DND-41 (cell line): ENCODE measurements at regions not wholly inside any gene's neighbourhood (a gene's known extent, or its start where the extent isn't known, plus 50 kb on each side); places are given as distances from the start of the nearest gene placed in this dataset.

Experiments used
- ATAC-seq: fragments of 200-7000 bp; cut with Tn5 transposase; 3 replicates; pipeline ENCODE4 v1.9.1; 2021; ENCODE audit warnings: low read depth; ENCODE audit not compliant: insufficient read depth
- DNase-seq: peaks from one replicate; pipeline ENCODE4 v3.0.0-alpha.2; 2020
- H2AFZ ChIP-seq: 2 replicates; pipeline ENCODE4 v1.6.0; 2012; ENCODE audit warnings: low read depth, low read length
- H3K27ac ChIP-seq: 2 replicates; pipeline ENCODE4 v1.5.1; 2012; ENCODE audit warnings: low read length, inconsistent platforms
- H3K27me3 ChIP-seq: fragments of 200-600 bp; sonication (generic); 2 replicates; pipeline ENCODE4 v1.6.0; 2012; ENCODE audit warnings: low read length, mild to moderate bottlenecking, inconsistent platforms; ENCODE audit not compliant: insufficient read depth, poor library complexity
- H3K36me3 ChIP-seq: 2 replicates; pipeline ENCODE4 v1.5.1; 2012; ENCODE audit warnings: low read length, inconsistent platforms; ENCODE audit not compliant: insufficient read depth
- H3K4me1 ChIP-seq: 2 replicates; pipeline ENCODE4 v1.5.1; 2012; ENCODE audit warnings: mild to moderate bottlenecking, low read length; ENCODE audit not compliant: insufficient read depth
- H3K4me2 ChIP-seq: 2 replicates; pipeline ENCODE4 v1.6.0; 2012; ENCODE audit warnings: mild to moderate bottlenecking, moderate library complexity, low read length, inconsistent platforms; ENCODE audit not compliant: insufficient read depth
- H3K4me3 ChIP-seq, 2 experiments: fragments of 200-600 bp in 1 of 2; shearing (Covaris generic) in 1 of 2; 2 replicates each; pipeline ENCODE4 v1.5.1; 2012 to 2016; ENCODE audit warnings: inconsistent platforms in 2 of 2, low read length in 2 of 2, mild to moderate bottlenecking in 2 of 2, low read depth in 1 of 2, moderate library complexity in 1 of 2
- H3K79me2 ChIP-seq: 2 replicates; pipeline ENCODE4 v1.6.0; 2012; ENCODE audit warnings: low read length, inconsistent platforms; ENCODE audit not compliant: insufficient read depth
- H3K9ac ChIP-seq: 2 replicates; pipeline ENCODE4 v1.6.0; 2012; ENCODE audit warnings: low read depth, mild to moderate bottlenecking, inconsistent platforms, low read length, moderate library complexity
- H3K9me3 ChIP-seq: 2 replicates; pipeline ENCODE4 v1.5.1; 2012; ENCODE audit warnings: low read length, moderate library complexity, mild to moderate bottlenecking, inconsistent platforms; ENCODE audit not compliant: insufficient read depth, severe bottlenecking
- H4K20me1 ChIP-seq: 2 replicates; pipeline ENCODE4 v1.6.0; 2012; ENCODE audit warnings: low read length; ENCODE audit not compliant: insufficient read depth
- EZH2 ChIP-seq: IDR thresholded peaks from 3 replicates; pipeline ENCODE4 v1.6.1; 2012; ENCODE audit warnings: borderline replicate concordance, low read depth, mild to moderate bottlenecking, moderate library complexity, low read length, inconsistent platforms; ENCODE audit not compliant: severe bottlenecking
- TF ChIP-seq, protein P1 (sequence below): IDR thresholded peaks from 2 replicates; pipeline ENCODE4 v1.5.1; 2012; ENCODE audit warnings: borderline replicate concordance, low read length, moderate library complexity, mild to moderate bottlenecking; ENCODE audit not compliant: poor library complexity, severe bottlenecking; ENCODE audit errors: extremely low read depth

GRCh38 chr13:61812286-61812685 is 396.6 kb upstream of the PCDH20 start:
- H3K79me2 ChIP-seq: no peaks in the 10 kb centered on the region
- ATAC-seq (no peak), DNase-seq (no peak)
- no peak overlapping the region for H3K9ac ChIP-seq
- no peaks in the 10 kb centered on the region for H3K4me1 ChIP-seq
- H2AFZ ChIP-seq: no peak overlapping the region
- H3K27me3 ChIP-seq: no peaks in the 10 kb centered on the region
- TF ChIP-seq, protein P1, sequence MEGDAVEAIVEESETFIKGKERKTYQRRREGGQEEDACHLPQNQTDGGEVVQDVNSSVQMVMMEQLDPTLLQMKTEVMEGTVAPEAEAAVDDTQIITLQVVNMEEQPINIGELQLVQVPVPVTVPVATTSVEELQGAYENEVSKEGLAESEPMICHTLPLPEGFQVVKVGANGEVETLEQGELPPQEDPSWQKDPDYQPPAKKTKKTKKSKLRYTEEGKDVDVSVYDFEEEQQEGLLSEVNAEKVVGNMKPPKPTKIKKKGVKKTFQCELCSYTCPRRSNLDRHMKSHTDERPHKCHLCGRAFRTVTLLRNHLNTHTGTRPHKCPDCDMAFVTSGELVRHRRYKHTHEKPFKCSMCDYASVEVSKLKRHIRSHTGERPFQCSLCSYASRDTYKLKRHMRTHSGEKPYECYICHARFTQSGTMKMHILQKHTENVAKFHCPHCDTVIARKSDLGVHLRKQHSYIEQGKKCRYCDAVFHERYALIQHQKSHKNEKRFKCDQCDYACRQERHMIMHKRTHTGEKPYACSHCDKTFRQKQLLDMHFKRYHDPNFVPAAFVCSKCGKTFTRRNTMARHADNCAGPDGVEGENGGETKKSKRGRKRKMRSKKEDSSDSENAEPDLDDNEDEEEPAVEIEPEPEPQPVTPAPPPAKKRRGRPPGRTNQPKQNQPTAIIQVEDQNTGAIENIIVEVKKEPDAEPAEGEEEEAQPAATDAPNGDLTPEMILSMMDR: no peak
- TF ChIP-seq EZH2: no peak
- H3K4me3 ChIP-seq: no peak overlapping the region
- no peak overlapping the region for H3K27ac ChIP-seq
- no peaks in the 10 kb centered on the region for H3K36me3 ChIP-seq
- H4K20me1 ChIP-seq: no peaks in the 10 kb centered on the region
- H3K4me2 ChIP-seq: no peak overlapping the region
- no peaks in the 10 kb centered on the region for H3K9me3 ChIP-seq

GRCh38 chr13:61810065-61810464 is 394.4 kb upstream of the PCDH20 start:
- H3K9ac ChIP-seq: no peak overlapping the region
- no peak overlapping the region for H2AFZ ChIP-seq
- H3K4me1 ChIP-seq: no peaks in the 10 kb centered on the region
- H3K4me3 ChIP-seq: no peak overlapping the region
- TF ChIP-seq, protein P1: no peak
- TF ChIP-seq EZH2: no peak
- H3K27ac ChIP-seq: no peak overlapping the region
- no peak for DNase-seq
- H3K9me3 ChIP-seq: no peaks in the 10 kb centered on the region
- H3K4me2 ChIP-seq: no peak overlapping the region
- H3K79me2 ChIP-seq: no peaks in the 10 kb centered on the region
- H3K27me3 ChIP-seq: no peaks in the 10 kb centered on the region
- no peak for ATAC-seq
- H3K36me3 ChIP-seq: no peaks in the 10 kb centered on the region
- no peaks in the 10 kb centered on the region for H4K20me1 ChIP-seq

DNA sequence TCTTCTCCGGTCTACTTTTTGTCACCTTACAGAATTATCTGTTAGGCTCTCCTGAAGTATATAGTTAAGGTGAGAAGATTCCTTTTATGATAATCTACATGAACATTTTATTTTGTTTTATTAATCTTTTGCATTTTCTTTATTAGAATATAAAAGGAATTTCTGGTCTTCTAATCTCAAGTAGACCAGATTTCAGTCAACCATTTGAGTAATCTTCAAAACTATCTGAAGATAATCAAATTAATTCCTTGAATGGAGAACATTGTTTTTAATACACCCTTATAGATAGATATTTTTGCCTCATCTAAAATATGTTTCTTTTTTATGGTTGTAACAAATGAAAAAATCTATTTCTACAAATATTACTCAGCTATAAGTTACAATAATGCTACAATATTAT is 381.7 kb upstream of the PCDH20 start:
- no peak overlapping the region for H3K9ac ChIP-seq
- H3K27me3 ChIP-seq: no peaks in the 10 kb centered on the region
- no peak overlapping the region for H2AFZ ChIP-seq
- no peaks in the 10 kb centered on the region for H3K79me2 ChIP-seq
- ATAC-seq: no peak
- no peaks in the 10 kb centered on the region for H4K20me1 ChIP-seq
- no peaks in the 10 kb centered on the region for H3K9me3 ChIP-seq
- no peak overlapping the region for H3K4me3 ChIP-seq
- H3K4me1 ChIP-seq: no peaks in the 10 kb centered on the region
- TF ChIP-seq, protein P1: no peak
- TF ChIP-seq EZH2: no peak
- H3K4me2 ChIP-seq: no peak overlapping the region
- H3K27ac ChIP-seq: no peak overlapping the region
- no peak for DNase-seq
- H3K36me3 ChIP-seq: no peaks in the 10 kb centered on the region

DNA sequence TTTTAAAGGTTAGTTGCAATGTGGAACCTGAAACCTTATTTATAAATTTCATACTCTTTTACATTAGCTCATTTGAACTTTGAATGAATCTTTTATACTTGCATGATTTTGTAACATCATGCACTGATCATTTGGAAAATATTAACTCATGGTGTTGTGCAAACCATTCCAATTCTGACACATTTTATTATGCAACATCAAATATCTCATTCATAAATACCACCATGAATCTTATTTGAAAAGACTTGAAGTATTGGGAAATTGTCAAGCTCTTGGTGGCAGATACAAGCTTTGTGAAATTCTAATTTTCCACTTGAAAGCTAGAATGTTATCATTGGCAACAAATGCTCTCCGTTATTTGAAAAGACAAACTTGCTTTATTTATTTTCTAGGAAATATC is 379.9 kb upstream of the PCDH20 start:
- no peak overlapping the region for H3K4me3 ChIP-seq
- no peak for TF ChIP-seq EZH2
- TF ChIP-seq, protein P1: no peak
- no peak overlapping the region for H2AFZ ChIP-seq
- H3K4me2 ChIP-seq: no peak overlapping the region
- ATAC-seq (no peak), DNase-seq (no peak)
- no peaks in the 10 kb centered on the region for H3K4me1 ChIP-seq
- H4K20me1 ChIP-seq: no peaks in the 10 kb centered on the region
- no peak overlapping the region for H3K9ac ChIP-seq
- no peaks in the 10 kb centered on the region for H3K27me3 ChIP-seq
- H3K79me2 ChIP-seq: no peaks in the 10 kb centered on the region
- H3K27ac ChIP-seq: no peak overlapping the region
- no peaks in the 10 kb centered on the region for H3K36me3 ChIP-seq
- H3K9me3 ChIP-seq: no peaks in the 10 kb centered on the region
